ENCODE measurements at regions not wholly inside any gene's neighbourhood (a gene's known extent, or its start where the extent isn't known, plus 50 kb on each side); places are given as distances from the start of the nearest gene placed in this dataset.

- H3K4me1 ChIP-seq = peaks cover 0 to 2% of the 10 kb centered on the region in 2 donors
- ATAC-seq (peak; percentile 53), DNase-seq (no peak)
- no peaks in the 10 kb centered on the region for H3K27me3 ChIP-seq
- no peak overlapping the region for H3K4me3 ChIP-seq
- H3K9me3 ChIP-seq = peaks cover 0 to 16% of the 10 kb centered on the region in 2 donors
- H3K27ac ChIP-seq = no peak overlapping the region
- intact Hi-C loops (cut with DNase I) = no loop called here
- H3K36me3 ChIP-seq = no peaks in the 10 kb centered on the region
- TF ChIP-seq CTCF (IDR thresholded peaks at IDR 0.05) = no peak
Observed at GRCh38 chr2:37793004-37793403, 121.6 kb upstream of the CDC42EP3 start.

GRCh38 chr2:37794717-37795116 lies 123.3 kb upstream of the CDC42EP3 start:
- no peak for DNase-seq
- TF ChIP-seq CTCF (IDR thresholded peaks at IDR 0.05) = no peak
- H3K36me3 ChIP-seq = no peaks in the 10 kb centered on the region
- no peaks in the 10 kb centered on the region for H3K27me3 ChIP-seq
- ATAC-seq = peak; percentile 56
- H3K27ac ChIP-seq = no peak overlapping the region
- intact Hi-C loops (cut with DNase I) = no loop called here
- peaks cover 0 to 11% of the 10 kb centered on the region in 2 donors for H3K4me1 ChIP-seq
- no peak overlapping the region for H3K4me3 ChIP-seq
- no peaks in the 10 kb centered on the region for H3K9me3 ChIP-seq

- no peak for TF ChIP-seq CTCF (IDR thresholded peaks at IDR 0.05)
- Histone ChIP-seq H3K36me3 (no peaks in the 10 kb centered on the region), H3K4me3 (no peak overlapping the region), H3K9me3 (no peaks in the 10 kb centered on the region), H3K27ac (no peak overlapping the region), H3K27me3 (no peaks in the 10 kb centered on the region), H3K4me1 (peaks cover 0 to 11% of the 10 kb centered on the region in 2 donors)
- intact Hi-C loops (cut with DNase I) = no loop called here
- no peak for ATAC-seq
- no peak for DNase-seq
Observed at GRCh38 chr2:37795456-37795855, 124.0 kb upstream of the CDC42EP3 start.

- Histone ChIP-seq H3K27ac (no peak overlapping the region), H3K36me3 (no peaks in the 10 kb centered on the region), H3K9me3 (no peaks in the 10 kb centered on the region), H3K27me3 (no peaks in the 10 kb centered on the region), H3K4me3 (no peak overlapping the region), H3K4me1 (peaks cover 0 to 11% of the 10 kb centered on the region in 2 donors)
- intact Hi-C loops (cut with DNase I) = no loop called here
- no peak for TF ChIP-seq CTCF (IDR thresholded peaks at IDR 0.05)
- ATAC-seq (no peak), DNase-seq (no peak)
Observed at GRCh38 chr2:37795938-37796337, 124.5 kb upstream of the CDC42EP3 start.

- no peak for DNase-seq
- Histone ChIP-seq H3K9me3 (no peaks in the 10 kb centered on the region), H3K27me3 (no peaks in the 10 kb centered on the region), H3K27ac (no peak overlapping the region), H3K36me3 (no peaks in the 10 kb centered on the region), H3K4me1 (peaks cover under 1 to 11% of the 10 kb centered on the region in 2 donors), H3K4me3 (no peak overlapping the region)
- no peak for ATAC-seq
- intact Hi-C loops (cut with DNase I) = no loop called here
- no peak for TF ChIP-seq CTCF (IDR thresholded peaks at IDR 0.05)
Observed at GRCh38 chr2:37796481-37796880, 125.0 kb upstream of the CDC42EP3 start.

Measured in left lung (tissue), 4 donors.